Hematopoietic multipotent progenitor cell treated with erythropoietin and hydrocortisone succinate and interleukin-3 and kit ligand, for 8 days (in vitro differentiated cells): ENCODE measurements at regions not wholly inside any gene's neighbourhood (a gene's known extent, or its start where the extent isn't known, plus 50 kb on each side); places are given as distances from the start of the nearest gene placed in this dataset.
A peak's percentile ranks its signal among the peaks of the same experiment; 100 is the strongest.
"Not testable (repeated sequence)": the region's sequence is repeated elsewhere in the genome, so short reads cannot be mapped to it uniquely, and the experiment has no call there.

Experiments used
- DNase-seq: peaks from one replicate; pipeline ENCODE4 v3.0.0-alpha.2; 2015

GRCh38 chrX:25503826-25504225, 488.1 kb upstream of the ARX start:
- DNase-seq, result no peak

GRCh38 chrX:25507801-25508200, 492.0 kb upstream of the ARX start:
- DNase-seq, result no peak

GRCh38 chrX:25519258-25519657, 503.5 kb upstream of the ARX start:
- DNase-seq, result no peak

GRCh38 chrX:25522443-25523010, 506.8 kb upstream of the ARX start:
- not testable (repeated sequence) for DNase-seq

- peak; percentile 1 for DNase-seq
These were observed 508.1 kb upstream of the ARX start for GRCh38 chrX:25523574-25524540.

- DNase-seq, result no peak
These were observed 511.4 kb upstream of the ARX start for GRCh38 chrX:25527156-25527555.

GRCh38 chrX:25527596-25527995, 511.8 kb upstream of the ARX start:
- DNase-seq, result no peak

- DNase-seq, result no peak
These were observed 515.3 kb upstream of the ARX start for GRCh38 chrX:25531096-25531495.

- no peak for DNase-seq
These were observed 518.3 kb upstream of the ARX start for GRCh38 chrX:25534091-25534490.

- DNase-seq, result no peak
These were observed 520.7 kb upstream of the ARX start for GRCh38 chrX:25536307-25536970.

- DNase-seq, result no peak
These were observed 521.9 kb upstream of the ARX start for GRCh38 chrX:25537699-25538098.

GRCh38 chrX:25544641-25545040, 528.9 kb upstream of the ARX start:
- no peak for DNase-seq

GRCh38 chrX:25548811-25549210, 533.0 kb upstream of the ARX start:
- no peak for DNase-seq

GRCh38 chrX:25555521-25555920, 539.8 kb upstream of the ARX start:
- DNase-seq, result no peak

- DNase-seq, result no peak
These were observed 542.4 kb upstream of the ARX start for GRCh38 chrX:25558137-25558536.

- no peak for DNase-seq
These were observed 545.4 kb upstream of the ARX start for GRCh38 chrX:25561190-25561589.

- DNase-seq, result no peak
These were observed 557.9 kb upstream of the ARX start for GRCh38 chrX:25573631-25574030.

- no peak for DNase-seq
These were observed 541.2 kb upstream of the MAGEB18 start for GRCh38 chrX:25596921-25597320.

GRCh38 chrX:25597551-25597950, 540.6 kb upstream of the MAGEB18 start:
- no peak for DNase-seq

- no peak for DNase-seq
These were observed 539.1 kb upstream of the MAGEB18 start for GRCh38 chrX:25599061-25599460.

- DNase-seq, result no peak
These were observed 537.4 kb upstream of the MAGEB18 start for GRCh38 chrX:25600776-25601175.

- no peak for DNase-seq
These were observed 536.8 kb upstream of the MAGEB18 start for GRCh38 chrX:25601323-25601722.

- no peak for DNase-seq
These were observed 519.9 kb upstream of the MAGEB18 start for GRCh38 chrX:25618248-25618647.

- DNase-seq, result no peak
These were observed 497.9 kb upstream of the MAGEB18 start for GRCh38 chrX:25640276-25640675.
